Right lobe of liver (tissue), 6 donors: ENCODE measurements at regions not wholly inside any gene's neighbourhood (a gene's known extent, or its start where the extent isn't known, plus 50 kb on each side); places are given as distances from the start of the nearest gene placed in this dataset.

ENCODE experiments used
- ATAC-seq, 4 donors: fragments of 200-7000 bp; cut with Tn5 transposase; one replicate each; pipeline ENCODE4 v1.9.1; 2020; ENCODE audit warnings: mild to moderate bottlenecking in 4 of 4, moderate library complexity in 4 of 4
- DNase-seq, 3 donors: peaks; one replicate each; pipeline ENCODE4 v3.0.0-alpha.2; 2020
- H3K27ac ChIP-seq, 3 donors: fragments of 200-600 bp; one replicate each; pipeline ENCODE4 v1.8.0; 2022
- H3K27me3 ChIP-seq, 2 donors: fragments of 200-600 bp; one replicate each; pipeline ENCODE4 v1.8.0; 2022
- H3K36me3 ChIP-seq, 4 donors: fragments of 200-600 bp; sonication (generic) in 1 of 4; one replicate each; pipeline versions ENCODE4 v1.5.1 to v1.8.0; 2017 to 2022; ENCODE audit warnings: control low read depth in 1 of 4
- H3K4me1 ChIP-seq, 4 donors: fragments of 200-600 bp; sonication (generic) in 1 of 4; one replicate each; pipeline versions ENCODE4 v1.5.1 to v1.8.0; 2017 to 2022; ENCODE audit warnings: control low read depth in 1 of 4
- H3K4me3 ChIP-seq, 3 donors: fragments of 200-600 bp; one replicate each; pipeline ENCODE4 v1.8.0; 2022
- H3K9me3 ChIP-seq, 4 donors: fragments of 200-600 bp; sonication (generic) in 1 of 4; one replicate each; pipeline versions ENCODE4 v1.5.1 to v1.8.0; 2017 to 2022; ENCODE audit warnings: control low read depth in 1 of 4
- CTCF ChIP-seq, 4 donors: fragments of 200-600 bp in 3 of 4; fragments of 450-650 bp in 1 of 4; IDR thresholded peaks; one replicate each; pipeline versions ENCODE4 v1.5.1 to v1.8.0; 2016 to 2022; ENCODE audit warnings: antibody characterized with exemption in 4 of 4, mild to moderate bottlenecking in 2 of 4
- POLR2A ChIP-seq: fragments of 450-650 bp; IDR thresholded peaks from one replicate; pipeline ENCODE4 v1.6.1; 2017; ENCODE audit warnings: antibody characterized with exemption, mild to moderate bottlenecking
- WGBS: methylation state at CpG from one replicate; pipeline ENCODE4 v1.1.6; 2018; ENCODE audit warnings: low coverage, low lambda C conversion rate; ENCODE audit not compliant: insufficient coverage; ENCODE audit errors: missing lambda C conversion rate; 5-methylcytosine and 5-hydroxymethylcytosine counted together
- intact Hi-C, 2 donors: fragments of 100-400 bp; cut with DNase I; formaldehyde crosslinking; loops; one replicate each; pipeline versions ENCODE4 v1.11.2 to v1.14.1; 2022
- donor health status: DM: no; HTN: yes; CAD: no.
- donor health status: DM: no; HTN: no; CAD: no.
- donor health status: DM: no; HTN: no; CAD: no.
- donor health status: DM: no; HTN: yes; CAD: no.
- donor health status: DM: no; HTN: yes; CAD: no.

- no peak overlapping the region for H3K4me3 ChIP-seq
- no peak for ATAC-seq
- H3K4me1 ChIP-seq: no peaks in the 10 kb centered on the region
- H3K9me3 ChIP-seq: no peaks in the 10 kb centered on the region
- H3K27ac ChIP-seq: no peak overlapping the region
- TF ChIP-seq POLR2A (no peak), CTCF (IDR thresholded peaks at IDR 0.05) (no peak)
- no peaks in the 10 kb centered on the region for H3K36me3 ChIP-seq
- intact Hi-C loops: no loop called here
- no peaks in the 10 kb centered on the region for H3K27me3 ChIP-seq
- WGBS: 79% methylated on average over 1 of the region's 1 CpG
- DNase-seq: no peak
Measured at GRCh38 chr11:106446302-106446701, 368.8 kb downstream of the AASDHPPT start.

- ATAC-seq (no peak), DNase-seq (no peak)
- intact Hi-C loops: no loop called here
- no peak overlapping the region for H3K4me3 ChIP-seq
- no peaks in the 10 kb centered on the region for H3K4me1 ChIP-seq
- no peaks in the 10 kb centered on the region for H3K9me3 ChIP-seq
- TF ChIP-seq CTCF (IDR thresholded peaks at IDR 0.05) (no peak), POLR2A (no peak)
- H3K27ac ChIP-seq: no peak overlapping the region
- no peaks in the 10 kb centered on the region for H3K27me3 ChIP-seq
- WGBS: 28% methylated on average over 4 of the region's 4 CpGs
- H3K36me3 ChIP-seq: no peaks in the 10 kb centered on the region
Measured at GRCh38 chr11:106446955-106447354, 369.5 kb downstream of the AASDHPPT start.

- Histone ChIP-seq H3K36me3 (no peaks in the 10 kb centered on the region), H3K27ac (no peak overlapping the region), H3K9me3 (no peaks in the 10 kb centered on the region), H3K4me3 (no peak overlapping the region), H3K4me1 (no peaks in the 10 kb centered on the region), H3K27me3 (no peaks in the 10 kb centered on the region)
- no peak for TF ChIP-seq CTCF (IDR thresholded peaks at IDR 0.05)
- TF ChIP-seq POLR2A: no peak
- DNase-seq (no peak), ATAC-seq (peak in 1 of 4 donors; percentile 20)
- WGBS: 45% methylated on average over 4 of the region's 5 CpGs
- intact Hi-C loops: no loop called here
Measured at GRCh38 chr11:106447631-106448191, 370.2 kb downstream of the AASDHPPT start.

- WGBS: 47% methylated on average over 3 of the region's 3 CpGs
- Histone ChIP-seq H3K4me1 (no peaks in the 10 kb centered on the region), H3K27me3 (no peaks in the 10 kb centered on the region), H3K27ac (no peak overlapping the region), H3K4me3 (no peak overlapping the region), H3K9me3 (no peaks in the 10 kb centered on the region), H3K36me3 (no peaks in the 10 kb centered on the region)
- DNase-seq (no peak), ATAC-seq (no peak)
- intact Hi-C loops: no loop called here
- TF ChIP-seq CTCF (IDR thresholded peaks at IDR 0.05) (no peak), POLR2A (no peak)
Measured at GRCh38 chr11:106449763-106450162, 372.3 kb downstream of the AASDHPPT start.
